Mesothelial cell of epicardium (in vitro differentiated cells): ENCODE measurements at regions not wholly inside any gene's neighbourhood (a gene's known extent, or its start where the extent isn't known, plus 50 kb on each side); places are given as distances from the start of the nearest gene placed in this dataset.

Source experiments
- DNase-seq, 2 experiments: peaks; one replicate each; pipeline ENCODE4 v3.0.0; 2021; ENCODE audit warnings: low spot score in 2 of 2; ENCODE audit not compliant: unreplicated experiment in 2 of 2
- H3K27ac Mint-ChIP-seq: 2 replicates; pipeline ENCODE4 v1.8.0; 2021; ENCODE audit warnings: mixed read lengths
- H3K27me3 Mint-ChIP-seq: 2 replicates; pipeline ENCODE4 v1.8.0; 2021; ENCODE audit warnings: low read depth, mixed read lengths
- H3K36me3 Mint-ChIP-seq: 2 replicates; pipeline ENCODE4 v1.8.0; 2021; ENCODE audit warnings: mixed read lengths
- H3K4me1 Mint-ChIP-seq: 2 replicates; pipeline ENCODE4 v1.8.0; 2021; ENCODE audit warnings: mixed read lengths
- H3K4me3 Mint-ChIP-seq: 2 replicates; pipeline ENCODE4 v1.8.0; 2021; ENCODE audit warnings: mild to moderate bottlenecking, moderate library complexity, mixed read lengths
- H3K9me3 Mint-ChIP-seq: 2 replicates; pipeline ENCODE4 v1.8.0; 2021; ENCODE audit warnings: mixed read lengths
- TF ChIP-seq, protein P1 (sequence below): fragments of 200-600 bp; sonication (generic); IDR thresholded peaks from one replicate; pipeline ENCODE4 v1.5.0; 2021; ENCODE audit warnings: antibody characterized with exemption; ENCODE audit not compliant: unreplicated experiment

DNA sequence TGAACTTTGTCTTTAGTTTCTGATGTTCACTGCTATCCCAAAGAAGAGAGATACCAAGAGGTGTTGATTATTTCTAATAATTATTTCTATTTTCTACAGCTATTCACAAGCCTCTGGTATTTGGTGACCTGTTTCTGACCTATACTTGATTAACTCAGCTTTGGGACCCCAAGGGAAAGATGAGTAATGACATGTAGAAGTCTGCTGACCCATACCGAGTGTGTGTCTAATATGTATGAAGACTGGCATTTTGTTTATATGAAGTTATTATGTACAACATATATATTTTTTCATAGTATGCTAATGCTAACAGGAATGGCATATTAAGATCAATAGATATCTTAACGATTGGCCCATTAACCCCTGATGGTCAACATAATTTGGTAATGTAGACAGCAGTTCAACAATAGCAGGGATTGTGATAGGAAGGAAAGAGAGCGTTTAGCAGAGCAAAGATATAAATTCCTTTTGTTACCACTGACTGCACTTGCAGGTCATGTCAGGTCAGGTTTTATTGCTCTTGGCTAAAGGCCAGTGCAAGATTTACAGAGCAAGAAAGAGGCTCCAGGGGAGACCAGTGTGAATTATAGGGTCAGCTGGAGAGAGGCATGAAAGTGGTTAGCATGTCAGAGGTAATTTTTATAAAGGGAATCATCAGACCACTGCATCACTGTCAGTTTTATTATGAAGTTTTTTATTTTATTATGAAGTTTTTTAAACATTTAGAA is 94.7 kb upstream of the DIPK2B start:
- TF ChIP-seq, protein P1, sequence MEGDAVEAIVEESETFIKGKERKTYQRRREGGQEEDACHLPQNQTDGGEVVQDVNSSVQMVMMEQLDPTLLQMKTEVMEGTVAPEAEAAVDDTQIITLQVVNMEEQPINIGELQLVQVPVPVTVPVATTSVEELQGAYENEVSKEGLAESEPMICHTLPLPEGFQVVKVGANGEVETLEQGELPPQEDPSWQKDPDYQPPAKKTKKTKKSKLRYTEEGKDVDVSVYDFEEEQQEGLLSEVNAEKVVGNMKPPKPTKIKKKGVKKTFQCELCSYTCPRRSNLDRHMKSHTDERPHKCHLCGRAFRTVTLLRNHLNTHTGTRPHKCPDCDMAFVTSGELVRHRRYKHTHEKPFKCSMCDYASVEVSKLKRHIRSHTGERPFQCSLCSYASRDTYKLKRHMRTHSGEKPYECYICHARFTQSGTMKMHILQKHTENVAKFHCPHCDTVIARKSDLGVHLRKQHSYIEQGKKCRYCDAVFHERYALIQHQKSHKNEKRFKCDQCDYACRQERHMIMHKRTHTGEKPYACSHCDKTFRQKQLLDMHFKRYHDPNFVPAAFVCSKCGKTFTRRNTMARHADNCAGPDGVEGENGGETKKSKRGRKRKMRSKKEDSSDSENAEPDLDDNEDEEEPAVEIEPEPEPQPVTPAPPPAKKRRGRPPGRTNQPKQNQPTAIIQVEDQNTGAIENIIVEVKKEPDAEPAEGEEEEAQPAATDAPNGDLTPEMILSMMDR, result no peak
- DNase-seq, result no peak
- Mint-ChIP-seq H3K27me3 (no peaks in the 10 kb centered on the region), H3K4me3 (no peak overlapping the region), H3K4me1 (peaks cover 4% of the 10 kb centered on the region), H3K9me3 (peaks cover 10% of the 10 kb centered on the region), H3K27ac (no peak overlapping the region), H3K36me3 (no peaks in the 10 kb centered on the region)

DNA sequence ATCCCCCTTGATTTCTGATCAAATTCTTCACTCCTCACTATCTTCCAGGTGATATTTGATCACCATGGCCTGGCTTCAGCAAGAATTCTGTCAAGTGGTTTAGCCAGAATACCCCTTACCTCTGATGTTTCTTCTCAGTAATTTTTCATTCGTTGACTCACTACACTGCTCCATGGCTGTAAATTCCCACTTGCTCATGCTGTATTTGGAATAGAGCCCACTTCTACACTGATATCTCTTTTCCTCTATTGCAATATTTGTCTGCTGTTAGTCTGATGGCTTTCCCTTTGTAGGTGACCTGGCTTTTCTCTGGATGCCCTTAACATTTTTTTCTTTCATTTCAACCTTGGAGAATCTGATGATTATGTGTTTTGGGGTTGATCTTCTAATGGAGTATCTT is 73.9 kb upstream of the DIPK2B start:
- H3K27me3 Mint-ChIP-seq, result no peaks in the 10 kb centered on the region
- H3K9me3 Mint-ChIP-seq, result peaks cover 58% of the 10 kb centered on the region
- no peaks in the 10 kb centered on the region for H3K4me1 Mint-ChIP-seq
- TF ChIP-seq, protein P1, result no peak
- no peak for DNase-seq
- H3K36me3 Mint-ChIP-seq, result no peaks in the 10 kb centered on the region
- H3K4me3 Mint-ChIP-seq, result no peak overlapping the region
- no peak overlapping the region for H3K27ac Mint-ChIP-seq

DNA sequence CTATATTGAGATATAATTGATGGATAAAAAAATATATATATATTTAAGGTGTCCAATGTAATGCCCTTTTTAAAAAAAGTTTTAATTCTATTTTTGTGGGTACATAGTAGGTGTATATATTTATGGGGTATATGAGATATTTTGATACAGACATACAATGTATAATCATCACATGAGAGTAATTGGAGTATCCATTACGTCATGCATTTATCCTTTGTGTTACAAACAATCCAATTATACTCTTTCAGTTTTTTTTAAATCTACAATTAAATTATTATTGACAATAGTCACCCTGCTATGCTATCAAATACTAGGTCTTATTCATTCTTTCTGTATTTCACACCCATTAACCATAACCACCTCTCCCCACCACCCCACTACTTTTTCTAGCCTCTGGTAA is 66.3 kb upstream of the DIPK2B start:
- Mint-ChIP-seq H3K36me3 (no peaks in the 10 kb centered on the region), H3K27ac (no peak overlapping the region), H3K27me3 (no peaks in the 10 kb centered on the region), H3K4me3 (no peak overlapping the region), H3K4me1 (no peaks in the 10 kb centered on the region), H3K9me3 (peaks cover 51% of the 10 kb centered on the region)
- TF ChIP-seq, protein P1, result no peak
- no peak for DNase-seq

GRCh38 chrX:45266456-45266855 is 65.8 kb upstream of the DIPK2B start:
- Mint-ChIP-seq H3K36me3 (no peaks in the 10 kb centered on the region), H3K27ac (no peak overlapping the region), H3K27me3 (no peaks in the 10 kb centered on the region), H3K9me3 (peaks cover 53% of the 10 kb centered on the region), H3K4me3 (no peak overlapping the region), H3K4me1 (no peaks in the 10 kb centered on the region)
- TF ChIP-seq, protein P1, result no peak
- no peak for DNase-seq

DNA sequence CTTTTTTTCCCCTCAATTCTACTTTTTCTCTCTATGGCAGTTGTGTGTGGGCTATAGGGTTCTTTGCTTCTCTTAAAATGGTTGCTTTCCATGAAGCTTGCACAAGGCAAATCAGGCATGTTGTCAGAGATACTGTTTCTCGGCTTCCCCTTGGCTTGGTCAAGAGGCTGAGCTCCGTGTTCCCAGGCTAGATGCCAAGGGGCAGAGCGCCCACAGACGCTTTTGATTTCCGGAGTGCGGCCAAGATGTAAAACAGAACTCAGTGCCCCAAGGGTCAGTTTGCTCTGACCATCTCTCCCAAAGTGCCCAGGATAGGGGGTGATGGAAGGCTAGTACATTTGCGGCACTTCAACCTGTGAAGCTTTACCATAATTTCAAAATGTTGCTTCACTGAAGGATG is 64.2 kb upstream of the DIPK2B start:
- Mint-ChIP-seq H3K27me3 (no peaks in the 10 kb centered on the region), H3K9me3 (peaks cover 47% of the 10 kb centered on the region), H3K36me3 (no peaks in the 10 kb centered on the region), H3K4me3 (no peak overlapping the region), H3K4me1 (no peaks in the 10 kb centered on the region), H3K27ac (no peak overlapping the region)
- no peak for DNase-seq
- TF ChIP-seq, protein P1, result no peak
